ENCODE measurements at regions not wholly inside any gene's neighbourhood (a gene's known extent, or its start where the extent isn't known, plus 50 kb on each side); places are given as distances from the start of the nearest gene placed in this dataset.

- Histone ChIP-seq H4K20me1 (ENCODE audit: insufficient read depth, low read length) (no peaks in the 10 kb centered on the region), H3K9me3 (ENCODE audit: control insufficient read depth, insufficient read depth, low read length) (peaks cover 5% of the 10 kb centered on the region; the same call in 1 of the 2 replicates), H2AK5ac (ENCODE audit: low read depth, low read length) (no peak overlapping the region), H4K8ac (ENCODE audit: low read depth in 2 of 2, low read length in 2 of 2) (no peak overlapping the region), H2AFZ (replicated peaks; ENCODE audit: low read length, poor library complexity) (no peak overlapping the region), H2BK20ac (ENCODE audit: low read depth, low read length) (no peak overlapping the region), H3K14ac (replicated peaks; ENCODE audit: low read depth, low read length) (no peak overlapping the region), H3K9ac (ENCODE audit: low read depth, low read length) (no peak overlapping the region), H3K4me3 (ENCODE audit: insufficient read depth, low read depth, low read length) (no peak overlapping the region), H3K36me3 (ENCODE audit: control insufficient read depth, insufficient read depth, low read length) (no peaks in the 10 kb centered on the region), H3K23ac (ENCODE audit: low read depth, low read length) (no peak overlapping the region), H2BK15ac (ENCODE audit: low read depth, low read length) (no peak overlapping the region), H3K4me1 (ENCODE audit: control insufficient read depth, insufficient read depth, low read length) (no peaks in the 10 kb centered on the region), H3K79me1 (ENCODE audit: low read depth in 1 of 2, low read length in 2 of 2) (no peaks in the 10 kb centered on the region), H4K91ac (ENCODE audit: insufficient read depth, low read depth, low read length) (no peak overlapping the region), H3K27me3 (ENCODE audit: control insufficient read depth, insufficient read depth, low read length) (no peaks in the 10 kb centered on the region), H3K9me1 (ENCODE audit: insufficient read depth, low read length) (no peaks in the 10 kb centered on the region), H3K18ac (ENCODE audit: low read depth, low read length) (no peak overlapping the region), H4K5ac (ENCODE audit: low read depth, low read length) (no peak overlapping the region), H3K56ac (ENCODE audit: extremely low read depth, insufficient read depth, low read length) (no peak overlapping the region), H2BK5ac (ENCODE audit: low read depth, low read length, poor library complexity, severe bottlenecking) (no peak overlapping the region), H2BK120ac (ENCODE audit: low read depth, low read length) (no peak overlapping the region), H3K4ac (ENCODE audit: low read depth, low read length) (no peak overlapping the region), H3K4me2 (ENCODE audit: low read depth, low read length) (no peak overlapping the region), H2AK9ac (replicated peaks; ENCODE audit: low read depth, low read length, poor library complexity) (no peak overlapping the region), H3K27ac (ENCODE audit: insufficient read depth, low read length) (no peak overlapping the region)
- ATAC-seq (ENCODE audit: low read depth) (no peak), DNase-seq (no peak)
- POLR2A ChIA-PET (ENCODE audit: unreplicated experiment), result no interaction called here
- CTCF ChIA-PET, result no interaction called here
- BruUV-seq (replicated peaks), result no TSS peak
- intact Hi-C loops (cut with micrococcal nuclease) (no loop called here), in situ Hi-C loops (cut with MboI; ENCODE audit: low sequenced_read_pairs) (no loop called here), dilution Hi-C loops (cut with HindIII; ENCODE audit: low sequenced_read_pairs, unreplicated experiment) (no loop called here)
- TF ChIP-seq CTCF (conservative IDR thresholded peaks at IDR 0.05; ENCODE audit: low read depth, low read length) (no peak), CEBPB (IDR thresholded peaks at IDR 0.05; ENCODE audit: low read depth, low read length) (no peak), CHD1 (IDR thresholded peaks at IDR 0.05; ENCODE audit: low read depth, low read length) (no peak), POLR2A (IDR thresholded peaks at IDR 0.05; ENCODE audit: low read depth, low read length) (no peak), SMC3 (IDR thresholded peaks at IDR 0.05; ENCODE audit: low read depth, low read length) (no peak), MXI1 (IDR thresholded peaks at IDR 0.05; ENCODE audit: borderline replicate concordance, low read depth, low read length) (no peak), RAD21 (IDR thresholded peaks at IDR 0.05; ENCODE audit: low read length) (no peak), MAZ (IDR thresholded peaks at IDR 0.05; ENCODE audit: borderline replicate concordance, low read depth, low read length) (no peak), FOS (IDR thresholded peaks at IDR 0.05; ENCODE audit: low read depth, low read length) (no peak), MAFK (IDR thresholded peaks at IDR 0.05; ENCODE audit: low read depth, low read length) (no peak), RFX5 (IDR thresholded peaks at IDR 0.05; ENCODE audit: low read depth, low read length) (no peak), BHLHE40 (IDR thresholded peaks at IDR 0.05; ENCODE audit: low read depth, low read length) (no peak), RCOR1 (IDR thresholded peaks at IDR 0.05; ENCODE audit: insufficient replicate concordance, low read length) (no peak), ELK1 (IDR thresholded peaks at IDR 0.05; ENCODE audit: borderline replicate concordance, low read depth, low read length) (no peak), NFE2L2 (IDR thresholded peaks at IDR 0.05; ENCODE audit: low read depth, low read length) (no peak)
- TF ChIP-seq, protein P1, sequence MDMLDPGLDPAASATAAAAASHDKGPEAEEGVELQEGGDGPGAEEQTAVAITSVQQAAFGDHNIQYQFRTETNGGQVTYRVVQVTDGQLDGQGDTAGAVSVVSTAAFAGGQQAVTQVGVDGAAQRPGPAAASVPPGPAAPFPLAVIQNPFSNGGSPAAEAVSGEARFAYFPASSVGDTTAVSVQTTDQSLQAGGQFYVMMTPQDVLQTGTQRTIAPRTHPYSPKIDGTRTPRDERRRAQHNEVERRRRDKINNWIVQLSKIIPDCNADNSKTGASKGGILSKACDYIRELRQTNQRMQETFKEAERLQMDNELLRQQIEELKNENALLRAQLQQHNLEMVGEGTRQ (IDR thresholded peaks at IDR 0.05; ENCODE audit: low read depth, low read length), result no peak
Observed at GRCh38 chr4:10353110-10353509, 104.1 kb downstream of the ZNF518B start.
